Testis (tissue), 2 donors: ENCODE measurements at regions not wholly inside any gene's neighbourhood (a gene's known extent, or its start where the extent isn't known, plus 50 kb on each side); places are given as distances from the start of the nearest gene placed in this dataset.
"Not testable (repeated sequence)": the region's sequence is repeated elsewhere in the genome, so short reads cannot be mapped to it uniquely, and the experiment has no call there.

Experiments used
- DNase-seq: peaks from one replicate; pipeline ENCODE4 v3.0.0-alpha.2; 2019
- H3K27ac ChIP-seq, 2 donors: fragments of 200-600 bp; sonication (generic); one replicate each; pipeline ENCODE4 v1.5.1; 2019
- H3K27me3 ChIP-seq: fragments of 200-600 bp; sonication (generic); one replicate; pipeline ENCODE4 v1.5.1; 2019
- H3K36me3 ChIP-seq: fragments of 200-600 bp; sonication (generic); one replicate; pipeline ENCODE4 v1.5.1; 2017; ENCODE audit warnings: low read depth; ENCODE audit errors: missing control alignments
- H3K4me1 ChIP-seq: fragments of 200-600 bp; sonication (generic); one replicate; pipeline ENCODE4 v1.5.1; 2019
- H3K4me3 ChIP-seq, 2 donors: fragments of 200-600 bp; sonication (generic); one replicate each; pipeline ENCODE4 v1.5.1; 2017 to 2019
- H3K9me3 ChIP-seq: fragments of 200-600 bp; sonication (generic); one replicate; pipeline ENCODE4 v1.5.1; 2017
- CTCF ChIP-seq, 3 experiments: fragments of 450-650 bp in 2 of 3; fragments of 200-600 bp in 1 of 3; sonication (generic) in 1 of 3; IDR thresholded peaks; one replicate each; pipeline ENCODE4 v1.5.1; 2016 to 2019; ENCODE audit warnings: antibody characterized with exemption in 3 of 3, mild to moderate bottlenecking in 2 of 3, moderate library complexity in 1 of 3
- POLR2A ChIP-seq: fragments of 450-650 bp; IDR thresholded peaks from one replicate; pipeline ENCODE4 v1.6.1; 2017; ENCODE audit warnings: antibody characterized with exemption, mild to moderate bottlenecking, moderate library complexity
- WGBS, 2 donors: methylation state at CpG; one replicate each; pipeline ENCODE4 v1.1.5; 2018; 5-methylcytosine and 5-hydroxymethylcytosine counted together
- intact Hi-C: fragments of 100-400 bp; cut with DNase I; formaldehyde crosslinking; loops from one replicate; pipeline ENCODE4 v1.15.1; 2023; ENCODE audit warnings: low total_unique reads

- intact Hi-C loops: no loop called here
- TF ChIP-seq CTCF (IDR thresholded peaks at IDR 0.05): no peak
- TF ChIP-seq POLR2A: no peak
- no peaks in the 10 kb centered on the region for H3K4me1 ChIP-seq
- H3K4me3 ChIP-seq: no peak overlapping the region
- no peak for DNase-seq
- no peak overlapping the region for H3K27ac ChIP-seq
- H3K9me3 ChIP-seq: no peaks in the 10 kb centered on the region
- WGBS, 2 donors: 96% methylated on average over 3 of the region's 3 CpGs
- no peaks in the 10 kb centered on the region for H3K27me3 ChIP-seq
- no peaks in the 10 kb centered on the region for H3K36me3 ChIP-seq
Measured at GRCh38 chr5:52624291-52624690, 163.4 kb upstream of the ITGA1 start.

- H3K4me3 ChIP-seq: no peak overlapping the region
- H3K27ac ChIP-seq: no peak overlapping the region
- intact Hi-C loops: no loop called here
- H3K4me1 ChIP-seq: no peaks in the 10 kb centered on the region
- 87 to 95% methylated on average over 3 of the region's 3 CpGs for WGBS, 2 donors
- no peaks in the 10 kb centered on the region for H3K9me3 ChIP-seq
- no peak for DNase-seq
- H3K36me3 ChIP-seq: no peaks in the 10 kb centered on the region
- no peaks in the 10 kb centered on the region for H3K27me3 ChIP-seq
- no peak for TF ChIP-seq POLR2A
- no peak for TF ChIP-seq CTCF (IDR thresholded peaks at IDR 0.05)
Measured at GRCh38 chr5:52626312-52626711, 161.4 kb upstream of the ITGA1 start.

GRCh38 chr5:52627740-52628139, 160.0 kb upstream of the ITGA1 start:
- H3K27me3 ChIP-seq: no peaks in the 10 kb centered on the region
- H3K9me3 ChIP-seq: no peaks in the 10 kb centered on the region
- 78 to 79% methylated on average over 1 of the region's 1 CpG for WGBS, 2 donors
- DNase-seq: no peak
- intact Hi-C loops: no loop called here
- TF ChIP-seq CTCF (IDR thresholded peaks at IDR 0.05) (no peak), POLR2A (no peak)
- H3K27ac ChIP-seq: no peak overlapping the region
- no peaks in the 10 kb centered on the region for H3K4me1 ChIP-seq
- H3K36me3 ChIP-seq: no peaks in the 10 kb centered on the region
- H3K4me3 ChIP-seq: no peak overlapping the region

GRCh38 chr5:52632281-52632680, 155.4 kb upstream of the ITGA1 start:
- Histone ChIP-seq H3K27ac (no peak overlapping the region), H3K4me3 (no peak overlapping the region), H3K4me1 (no peaks in the 10 kb centered on the region), H3K9me3 (no peaks in the 10 kb centered on the region), H3K36me3 (no peaks in the 10 kb centered on the region), H3K27me3 (no peaks in the 10 kb centered on the region)
- WGBS, 2 donors: 100% methylated on average over 1 of the region's 1 CpG
- DNase-seq: no peak
- intact Hi-C loops: no loop called here
- no peak for TF ChIP-seq POLR2A
- TF ChIP-seq CTCF (IDR thresholded peaks at IDR 0.05): no peak

- H3K27me3 ChIP-seq, H3K9me3 ChIP-seq, H3K27ac ChIP-seq, H3K4me1 ChIP-seq, intact Hi-C loops, H3K4me3 ChIP-seq, H3K36me3 ChIP-seq, DNase-seq: not testable (repeated sequence)
- WGBS, 2 donors: 89 to 94% methylated on average over 4 of the region's 4 CpGs
Measured at GRCh38 chr5:52634171-52634570, 153.5 kb upstream of the ITGA1 start.
